HG02885 (cell line): ENCODE measurements at regions not wholly inside any gene's neighbourhood (a gene's known extent, or its start where the extent isn't known, plus 50 kb on each side); places are given as distances from the start of the nearest gene placed in this dataset.

ENCODE experiments used
- ATAC-seq: cut with Tn5 transposase; IDR thresholded peaks from one replicate; pipeline ENCODE4 v1.9.1; 2021; ENCODE audit warnings: mild to moderate bottlenecking; ENCODE audit not compliant: unreplicated experiment, poor library complexity

- ATAC-seq: no peak
Measured at GRCh38 chr12:67792185-67792584, 143.6 kb downstream of the DYRK2 start.

GRCh38 chr12:67794161-67794560, 145.6 kb downstream of the DYRK2 start:
- ATAC-seq: no peak

GRCh38 chr12:67795236-67795635, 146.7 kb downstream of the DYRK2 start:
- ATAC-seq: no peak

GRCh38 chr12:67797185-67797741, 148.7 kb downstream of the DYRK2 start:
- no peak for ATAC-seq

DNA sequence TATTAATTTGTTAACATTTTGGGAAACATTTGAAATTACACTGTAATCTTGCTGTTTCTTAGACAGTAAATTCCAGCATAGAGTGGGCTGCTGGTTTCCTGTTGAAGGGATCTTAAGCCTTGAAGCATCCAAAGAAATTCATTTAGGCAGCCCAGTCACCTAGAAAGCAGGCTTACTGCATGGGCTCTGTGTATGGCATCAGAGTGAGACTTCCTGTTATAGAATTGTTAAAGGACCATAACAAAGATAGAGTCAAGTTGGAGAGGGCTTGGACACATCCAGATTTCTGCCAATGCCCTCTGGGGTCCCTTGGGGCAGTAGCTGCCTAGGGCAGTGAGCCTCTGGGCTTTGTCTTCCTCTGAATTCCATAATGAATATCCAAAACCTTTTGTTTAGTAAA, 149.2 kb downstream of the DYRK2 start:
- no peak for ATAC-seq

DNA sequence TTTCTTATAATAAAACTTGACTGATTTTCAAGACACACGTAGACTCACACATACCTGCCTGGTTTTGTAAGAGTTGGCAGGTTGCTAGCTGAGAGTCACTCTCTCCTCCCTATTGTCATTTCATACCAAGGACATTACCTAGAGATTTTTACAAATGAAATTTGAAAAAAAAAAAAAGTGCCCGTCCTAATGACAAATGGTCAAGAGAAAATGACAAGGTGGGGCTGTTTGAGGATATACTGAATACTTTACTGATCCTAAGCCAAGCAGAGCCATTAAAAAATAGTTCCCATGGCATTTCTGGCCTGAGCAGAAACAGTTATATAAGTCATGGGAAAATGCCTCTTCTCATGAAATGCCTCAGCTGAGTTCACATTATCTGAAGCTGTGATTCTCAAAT, 150.2 kb downstream of the DYRK2 start:
- no peak for ATAC-seq

- ATAC-seq: no peak
Measured at GRCh38 chr12:67802731-67803130, 154.2 kb downstream of the DYRK2 start.

DNA sequence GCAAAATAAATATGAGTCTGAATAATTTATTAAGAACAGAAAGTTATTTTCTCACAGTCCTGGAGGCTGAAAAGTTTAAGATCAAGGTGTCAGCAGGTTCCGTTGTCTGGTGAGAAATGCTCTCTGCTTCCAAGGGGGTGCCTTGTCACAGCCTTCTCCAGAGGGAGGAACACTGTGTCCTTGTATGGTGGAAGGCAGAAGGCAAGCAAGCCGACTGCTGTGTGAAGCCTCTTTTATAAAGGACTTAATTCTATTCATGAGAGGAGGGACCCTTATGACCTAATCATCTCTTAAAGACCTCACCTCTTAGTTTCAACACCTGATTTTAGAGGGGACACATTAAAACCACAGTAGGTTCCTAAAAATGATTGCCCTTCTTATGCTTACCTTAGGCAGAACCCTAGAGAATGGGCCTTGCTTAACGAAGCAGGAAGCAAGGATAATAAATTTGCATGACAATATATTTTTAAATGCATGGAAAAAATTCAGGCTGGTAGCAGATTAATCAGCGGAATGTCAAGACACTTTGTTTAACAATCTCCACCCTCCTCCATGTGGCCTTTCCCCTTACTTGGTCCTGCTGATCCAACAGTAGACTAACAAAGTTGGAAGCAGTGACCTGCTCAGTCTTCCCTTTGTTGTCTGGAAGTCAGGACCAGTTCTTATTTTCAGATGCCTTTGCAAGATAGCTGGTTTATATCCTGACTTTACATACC, 154.9 kb downstream of the DYRK2 start:
- ATAC-seq: no peak

DNA sequence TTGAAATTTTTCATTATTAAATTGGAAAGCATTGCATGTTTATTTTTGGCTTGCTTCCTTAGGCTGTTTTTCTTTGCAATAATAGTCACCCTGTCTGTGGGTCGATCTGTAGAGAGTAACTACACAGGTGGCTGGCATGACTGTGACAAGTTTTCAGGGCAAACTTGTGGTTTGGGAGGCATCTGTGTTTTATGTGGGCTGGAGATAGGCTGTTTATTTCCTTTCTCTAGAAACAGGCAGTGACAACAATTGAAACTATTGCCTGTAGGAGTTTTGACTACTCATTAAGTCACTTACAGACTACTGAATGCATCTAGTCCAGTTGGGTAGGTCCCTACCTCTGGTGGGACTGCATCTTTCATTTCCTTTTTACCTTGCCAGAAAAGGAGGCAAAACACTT, 155.6 kb downstream of the DYRK2 start:
- ATAC-seq: peak; percentile 74

- ATAC-seq: no peak
Measured at GRCh38 chr12:67807814-67808213, 159.3 kb downstream of the DYRK2 start.

DNA sequence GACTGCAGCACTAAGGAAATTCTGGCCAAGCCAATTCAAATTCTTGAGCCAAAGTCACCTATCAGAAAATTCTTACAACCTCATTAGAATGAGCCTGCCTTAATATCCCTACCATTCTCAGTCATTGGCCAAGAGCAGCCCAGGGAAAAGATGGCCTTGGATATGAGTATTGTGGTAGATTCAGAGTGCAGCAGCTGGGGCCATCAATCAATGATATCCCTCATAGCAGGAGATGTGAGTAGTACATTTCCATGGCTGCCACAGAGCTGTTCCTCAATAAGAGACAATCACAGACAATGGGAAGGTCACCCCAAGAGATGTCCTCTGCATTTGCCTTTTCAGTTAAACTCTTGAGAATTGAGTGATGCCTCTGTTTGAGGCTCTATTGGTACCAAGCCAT, 161.6 kb downstream of the DYRK2 start:
- no peak for ATAC-seq

DNA sequence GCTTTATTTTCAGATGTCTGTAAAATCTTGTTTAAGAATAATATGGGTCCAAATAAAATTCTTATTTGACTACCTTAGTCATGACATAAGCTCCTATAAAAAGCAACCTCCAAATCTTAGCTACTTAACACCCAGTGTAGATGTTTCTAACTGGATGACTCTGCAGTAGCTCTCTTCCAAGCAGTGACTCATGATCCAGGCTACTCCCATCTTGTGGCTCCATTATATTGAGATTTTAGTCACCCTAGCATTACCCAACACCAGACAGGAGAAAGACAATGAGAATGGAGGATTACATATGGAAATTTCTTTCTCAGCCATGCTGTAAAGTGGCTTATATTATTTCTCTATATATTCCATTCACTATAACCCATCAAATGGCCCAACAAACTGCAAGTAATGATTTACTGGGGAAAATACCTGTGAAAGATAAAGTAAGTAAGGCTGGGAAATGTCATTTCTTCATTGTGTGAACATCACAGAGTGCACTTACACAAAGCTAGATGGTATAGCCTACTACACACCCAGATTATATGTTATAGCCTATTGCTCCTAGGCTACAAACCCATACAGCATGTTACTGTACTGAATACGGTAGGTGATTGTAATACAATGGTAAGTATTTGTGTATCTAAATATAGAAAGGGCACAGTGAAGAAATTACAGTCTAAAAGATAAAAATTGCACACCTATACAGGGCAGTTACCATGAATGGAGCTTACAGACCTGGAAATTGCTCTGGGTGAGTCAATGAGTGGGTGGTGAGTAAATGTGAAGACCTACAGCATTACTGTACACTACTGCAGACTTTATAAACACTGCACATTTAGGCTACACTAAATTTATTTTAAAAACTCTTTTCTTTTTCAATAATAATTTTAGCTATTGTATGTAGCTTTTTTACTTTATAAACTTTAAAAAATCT, 163.2 kb downstream of the DYRK2 start:
- ATAC-seq: no peak

- no peak for ATAC-seq
Measured at GRCh38 chr12:67813456-67813904, 164.9 kb downstream of the DYRK2 start.

GRCh38 chr12:67816269-67816668, 167.7 kb downstream of the DYRK2 start:
- ATAC-seq: no peak

DNA sequence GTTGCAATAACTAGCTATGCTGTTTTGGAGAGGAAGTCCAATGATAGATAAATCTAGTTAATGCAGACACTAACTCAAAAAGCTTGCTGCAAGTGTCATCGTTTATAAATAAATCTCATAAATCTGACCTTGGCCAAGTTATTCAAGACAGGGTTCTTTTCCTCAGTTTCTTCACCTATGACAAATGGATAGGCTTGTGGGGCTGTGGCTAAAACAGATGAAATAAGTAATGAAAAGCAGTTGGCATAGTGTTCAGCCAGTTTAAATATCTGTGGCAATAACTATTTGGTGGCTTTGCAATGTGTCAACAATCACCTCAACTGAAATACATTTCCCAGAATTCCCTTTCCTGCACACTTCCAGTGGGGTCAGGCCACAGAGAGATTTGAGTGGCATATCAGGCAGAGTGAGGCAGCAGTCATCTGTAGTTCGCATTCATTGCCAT, 169.9 kb downstream of the DYRK2 start:
- ATAC-seq: no peak

GRCh38 chr12:67819902-67820301, 169.3 kb upstream of the IFNG-AS1 start:
- ATAC-seq: no peak

GRCh38 chr12:67820694-67821093, 168.6 kb upstream of the IFNG-AS1 start:
- no peak for ATAC-seq

GRCh38 chr12:67822826-67823225, 166.4 kb upstream of the IFNG-AS1 start:
- ATAC-seq: no peak

- ATAC-seq: no peak
Measured at GRCh38 chr12:67826148-67826547, 163.1 kb upstream of the IFNG-AS1 start.

DNA sequence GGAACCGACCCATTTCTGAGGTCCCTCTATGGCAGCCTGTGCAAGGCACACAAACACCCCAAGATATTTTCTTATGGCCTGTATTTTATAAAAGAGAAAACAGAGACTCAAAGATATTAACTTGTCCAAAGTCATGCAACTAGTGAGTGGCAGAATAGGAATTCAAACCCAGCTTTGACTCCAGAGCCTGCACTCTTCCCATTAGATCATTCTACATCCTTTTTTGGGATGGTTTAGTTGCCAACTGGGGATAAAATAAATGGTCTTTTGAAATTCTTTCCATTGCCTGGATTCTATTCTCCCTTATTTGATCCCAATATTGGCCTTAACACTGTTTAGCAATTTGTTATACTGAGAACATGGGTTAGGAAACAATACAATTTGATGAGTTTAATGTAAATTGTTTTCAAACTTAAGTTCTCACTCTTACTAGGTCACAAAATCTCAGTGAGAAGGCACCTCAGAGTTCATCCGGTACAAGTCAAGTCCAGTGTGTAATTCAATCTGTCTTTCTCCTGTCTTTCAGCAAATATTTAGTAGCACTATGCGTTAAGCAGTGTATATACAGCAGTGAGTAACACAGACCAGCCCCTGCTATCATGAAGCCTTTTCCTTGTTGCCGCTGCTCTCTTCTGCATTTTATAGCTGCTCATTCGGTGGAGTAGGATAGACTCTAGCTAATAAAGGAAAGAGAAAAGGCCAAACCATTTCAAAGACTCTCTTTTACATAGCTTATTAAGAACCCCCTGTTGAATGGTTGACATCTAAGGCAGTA, 162.1 kb upstream of the IFNG-AS1 start:
- ATAC-seq: no peak
